ENCODE measurements at regions not wholly inside any gene's neighbourhood (a gene's known extent, or its start where the extent isn't known, plus 50 kb on each side); places are given as distances from the start of the nearest gene placed in this dataset.

DNA sequence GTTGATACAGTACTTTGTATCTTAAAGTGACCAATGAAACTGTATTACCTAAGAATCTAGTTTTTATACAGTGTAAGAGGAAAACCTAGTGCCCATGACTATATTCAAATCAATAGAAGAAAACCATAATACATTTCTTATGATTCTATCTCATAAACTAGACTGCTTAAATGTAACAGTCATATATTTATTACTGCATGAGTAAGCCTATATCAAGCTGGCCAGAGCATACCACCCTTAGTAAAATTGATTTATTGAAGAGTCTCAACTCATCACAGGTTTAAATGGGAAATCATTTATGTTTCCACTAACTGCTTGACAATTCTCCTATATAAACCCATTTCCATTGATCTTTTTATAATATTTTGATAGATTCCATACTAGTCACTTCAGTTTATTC is 1059.2 kb upstream of the LRRTM1 start:
- TF ChIP-seq, protein P1, sequence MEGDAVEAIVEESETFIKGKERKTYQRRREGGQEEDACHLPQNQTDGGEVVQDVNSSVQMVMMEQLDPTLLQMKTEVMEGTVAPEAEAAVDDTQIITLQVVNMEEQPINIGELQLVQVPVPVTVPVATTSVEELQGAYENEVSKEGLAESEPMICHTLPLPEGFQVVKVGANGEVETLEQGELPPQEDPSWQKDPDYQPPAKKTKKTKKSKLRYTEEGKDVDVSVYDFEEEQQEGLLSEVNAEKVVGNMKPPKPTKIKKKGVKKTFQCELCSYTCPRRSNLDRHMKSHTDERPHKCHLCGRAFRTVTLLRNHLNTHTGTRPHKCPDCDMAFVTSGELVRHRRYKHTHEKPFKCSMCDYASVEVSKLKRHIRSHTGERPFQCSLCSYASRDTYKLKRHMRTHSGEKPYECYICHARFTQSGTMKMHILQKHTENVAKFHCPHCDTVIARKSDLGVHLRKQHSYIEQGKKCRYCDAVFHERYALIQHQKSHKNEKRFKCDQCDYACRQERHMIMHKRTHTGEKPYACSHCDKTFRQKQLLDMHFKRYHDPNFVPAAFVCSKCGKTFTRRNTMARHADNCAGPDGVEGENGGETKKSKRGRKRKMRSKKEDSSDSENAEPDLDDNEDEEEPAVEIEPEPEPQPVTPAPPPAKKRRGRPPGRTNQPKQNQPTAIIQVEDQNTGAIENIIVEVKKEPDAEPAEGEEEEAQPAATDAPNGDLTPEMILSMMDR (conservative IDR thresholded peaks at IDR 0.05; ENCODE audit: low read depth, low read length) = no peak
- TF ChIP-seq EZH2phosphoT487 (IDR thresholded peaks at IDR 0.05; ENCODE audit: borderline replicate concordance, low read length) = no peak
